Endodermal cell (in vitro differentiated cells): ENCODE measurements at regions not wholly inside any gene's neighbourhood (a gene's known extent, or its start where the extent isn't known, plus 50 kb on each side); places are given as distances from the start of the nearest gene placed in this dataset.

Source experiments
- DNase-seq: peaks from one replicate; pipeline ENCODE4 v3.0.0-alpha.2; 2017
- H3K27ac ChIP-seq: 2 replicates; pipeline ENCODE4 v1.5.1; 2013; ENCODE audit warnings: mild to moderate bottlenecking, low read depth, low read length, moderate library complexity
- H3K27me3 ChIP-seq: 2 replicates; pipeline ENCODE4 v1.6.1; 2013; ENCODE audit warnings: mild to moderate bottlenecking, low read length, moderate library complexity; ENCODE audit not compliant: insufficient read depth, control insufficient read depth, poor library complexity, severe bottlenecking
- H3K36me3 ChIP-seq: 2 replicates; pipeline ENCODE4 v1.7.0; 2013; ENCODE audit warnings: mild to moderate bottlenecking, low read length, moderate library complexity; ENCODE audit not compliant: control insufficient read depth, insufficient read depth
- H3K4me1 ChIP-seq: one replicate; pipeline ENCODE4 v1.7.0; 2013; ENCODE audit warnings: low read length; ENCODE audit not compliant: control insufficient read depth, insufficient read depth
- H3K4me3 ChIP-seq: 2 replicates; pipeline ENCODE4 v1.5.1; 2013; ENCODE audit warnings: mild to moderate bottlenecking, low read length, moderate library complexity
- H3K9ac ChIP-seq: 2 replicates; pipeline ENCODE4 v1.6.1; 2013; ENCODE audit warnings: mild to moderate bottlenecking, low read length, moderate library complexity; ENCODE audit not compliant: poor library complexity, severe bottlenecking; ENCODE audit errors: extremely low read depth
- H3K9me3 ChIP-seq: 2 replicates; pipeline ENCODE4 v1.6.1; 2013; ENCODE audit warnings: mild to moderate bottlenecking, low read length, moderate library complexity; ENCODE audit not compliant: control insufficient read depth
- H3K27ac Mint-ChIP-seq: 2 replicates; pipeline ENCODE4 v1.8.0; 2020; ENCODE audit warnings: mixed read lengths
- H3K27me3 Mint-ChIP-seq: 2 replicates; pipeline ENCODE4 v1.8.0; 2021; ENCODE audit warnings: mild to moderate bottlenecking, mixed read lengths; ENCODE audit not compliant: insufficient read depth
- H3K36me3 Mint-ChIP-seq: 2 replicates; pipeline ENCODE4 v1.8.0; 2020; ENCODE audit warnings: low read depth, mixed read lengths
- H3K4me1 Mint-ChIP-seq: 2 replicates; pipeline ENCODE4 v1.8.0; 2020; ENCODE audit warnings: mixed read lengths
- H3K4me3 Mint-ChIP-seq: 2 replicates; pipeline ENCODE4 v1.8.0; 2020; ENCODE audit warnings: mild to moderate bottlenecking, moderate library complexity, mixed read lengths
- H3K9me3 Mint-ChIP-seq: 2 replicates; pipeline ENCODE4 v1.8.0; 2020; ENCODE audit warnings: mild to moderate bottlenecking, mixed read lengths
- WGBS, 2 experiments: methylation state at CpG; one replicate each; pipeline versions ENCODE4 v1.1.5 to v1.1.7; 2013; ENCODE audit warnings: missing lambda C conversion rate in 2 of 2, mixed read lengths in 1 of 2; ENCODE audit not compliant: insufficient coverage in 1 of 2, insufficient read length in 1 of 2; 5-methylcytosine and 5-hydroxymethylcytosine counted together
- TF ChIP-seq, protein P1 (sequence below): fragments of 200-600 bp; sonication (generic); conservative IDR thresholded peaks from 2 replicates; pipeline ENCODE4 v1.5.0; 2021; ENCODE audit warnings: antibody characterized with exemption, mild to moderate bottlenecking

GRCh38 chr1:220336391-220337031 lies 64.3 kb upstream of the RAB3GAP2 start:
- 80 to 100% methylated on average over 1 to 6 of the region's 6 CpGs for WGBS, 2 experiments
- peak overlapping the region; percentile 75 for H3K27ac Mint-ChIP-seq

GRCh38 chr1:220335668-220336067 lies 63.4 kb upstream of the RAB3GAP2 start:
- no peaks in the 10 kb centered on the region for H3K4me1 ChIP-seq
- peaks cover 24% of the 10 kb centered on the region for H3K4me1 Mint-ChIP-seq
- no peaks in the 10 kb centered on the region for H3K9me3 Mint-ChIP-seq
- H3K27ac ChIP-seq, result no peak overlapping the region
- no peaks in the 10 kb centered on the region for H3K9me3 ChIP-seq
- TF ChIP-seq, protein P1, sequence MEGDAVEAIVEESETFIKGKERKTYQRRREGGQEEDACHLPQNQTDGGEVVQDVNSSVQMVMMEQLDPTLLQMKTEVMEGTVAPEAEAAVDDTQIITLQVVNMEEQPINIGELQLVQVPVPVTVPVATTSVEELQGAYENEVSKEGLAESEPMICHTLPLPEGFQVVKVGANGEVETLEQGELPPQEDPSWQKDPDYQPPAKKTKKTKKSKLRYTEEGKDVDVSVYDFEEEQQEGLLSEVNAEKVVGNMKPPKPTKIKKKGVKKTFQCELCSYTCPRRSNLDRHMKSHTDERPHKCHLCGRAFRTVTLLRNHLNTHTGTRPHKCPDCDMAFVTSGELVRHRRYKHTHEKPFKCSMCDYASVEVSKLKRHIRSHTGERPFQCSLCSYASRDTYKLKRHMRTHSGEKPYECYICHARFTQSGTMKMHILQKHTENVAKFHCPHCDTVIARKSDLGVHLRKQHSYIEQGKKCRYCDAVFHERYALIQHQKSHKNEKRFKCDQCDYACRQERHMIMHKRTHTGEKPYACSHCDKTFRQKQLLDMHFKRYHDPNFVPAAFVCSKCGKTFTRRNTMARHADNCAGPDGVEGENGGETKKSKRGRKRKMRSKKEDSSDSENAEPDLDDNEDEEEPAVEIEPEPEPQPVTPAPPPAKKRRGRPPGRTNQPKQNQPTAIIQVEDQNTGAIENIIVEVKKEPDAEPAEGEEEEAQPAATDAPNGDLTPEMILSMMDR, result no peak
- H3K36me3 Mint-ChIP-seq, result no peaks in the 10 kb centered on the region
- H3K4me3 ChIP-seq, result no peak overlapping the region
- DNase-seq, result no peak
- no peak overlapping the region for H3K9ac ChIP-seq
- no peaks in the 10 kb centered on the region for H3K27me3 Mint-ChIP-seq
- WGBS, 2 experiments, result 71 to 82% methylated on average over 4 of the region's 4 CpGs
- no peak overlapping the region for H3K27ac Mint-ChIP-seq
- H3K36me3 ChIP-seq, result no peaks in the 10 kb centered on the region
- H3K4me3 Mint-ChIP-seq, result no peak overlapping the region
- no peaks in the 10 kb centered on the region for H3K27me3 ChIP-seq

More at GRCh38 chr1:220336391-220337031, 64.3 kb upstream of the RAB3GAP2 start:
- H3K27me3 Mint-ChIP-seq, result no peaks in the 10 kb centered on the region
- no peaks in the 10 kb centered on the region for H3K27me3 ChIP-seq
- peaks cover 24% of the 10 kb centered on the region for H3K4me1 Mint-ChIP-seq
- no peaks in the 10 kb centered on the region for H3K36me3 Mint-ChIP-seq
- H3K4me3 Mint-ChIP-seq, result no peak overlapping the region
- H3K27ac ChIP-seq, result no peak overlapping the region
- peak; percentile 49 for DNase-seq
- no peak overlapping the region for H3K9ac ChIP-seq
- no peaks in the 10 kb centered on the region for H3K36me3 ChIP-seq
- TF ChIP-seq, protein P1, result no peak
- H3K4me3 ChIP-seq, result no peak overlapping the region
- no peaks in the 10 kb centered on the region for H3K4me1 ChIP-seq
- H3K9me3 Mint-ChIP-seq, result no peaks in the 10 kb centered on the region
- no peaks in the 10 kb centered on the region for H3K9me3 ChIP-seq

GRCh38 chr1:220331318-220331717 lies 59.1 kb upstream of the RAB3GAP2 start:
- Histone ChIP-seq H3K4me3 (no peak overlapping the region), H3K9ac (no peak overlapping the region), H3K27me3 (no peaks in the 10 kb centered on the region), H3K9me3 (no peaks in the 10 kb centered on the region), H3K36me3 (no peaks in the 10 kb centered on the region), H3K4me1 (no peaks in the 10 kb centered on the region), H3K27ac (no peak overlapping the region)
- H3K27ac Mint-ChIP-seq, result no peak overlapping the region
- WGBS, 2 experiments, result 100% methylated on average over 1 of the region's 1 CpG; no CpG with 5 or more reads in 1 of the 2 experiments
- H3K27me3 Mint-ChIP-seq, result no peaks in the 10 kb centered on the region
- H3K4me3 Mint-ChIP-seq, result no peak overlapping the region
- DNase-seq, result no peak
- no peaks in the 10 kb centered on the region for H3K36me3 Mint-ChIP-seq
- TF ChIP-seq, protein P1, result no peak
- peaks cover 1% of the 10 kb centered on the region for H3K4me1 Mint-ChIP-seq
- no peaks in the 10 kb centered on the region for H3K9me3 Mint-ChIP-seq
